GM18517 (cell line): ENCODE measurements at regions not wholly inside any gene's neighbourhood (a gene's known extent, or its start where the extent isn't known, plus 50 kb on each side); places are given as distances from the start of the nearest gene placed in this dataset.

Source experiments
- ATAC-seq: cut with Tn5 transposase; IDR thresholded peaks from one replicate; pipeline ENCODE4 v1.9.1; 2021; ENCODE audit warnings: mild to moderate bottlenecking, moderate library complexity; ENCODE audit not compliant: unreplicated experiment

DNA sequence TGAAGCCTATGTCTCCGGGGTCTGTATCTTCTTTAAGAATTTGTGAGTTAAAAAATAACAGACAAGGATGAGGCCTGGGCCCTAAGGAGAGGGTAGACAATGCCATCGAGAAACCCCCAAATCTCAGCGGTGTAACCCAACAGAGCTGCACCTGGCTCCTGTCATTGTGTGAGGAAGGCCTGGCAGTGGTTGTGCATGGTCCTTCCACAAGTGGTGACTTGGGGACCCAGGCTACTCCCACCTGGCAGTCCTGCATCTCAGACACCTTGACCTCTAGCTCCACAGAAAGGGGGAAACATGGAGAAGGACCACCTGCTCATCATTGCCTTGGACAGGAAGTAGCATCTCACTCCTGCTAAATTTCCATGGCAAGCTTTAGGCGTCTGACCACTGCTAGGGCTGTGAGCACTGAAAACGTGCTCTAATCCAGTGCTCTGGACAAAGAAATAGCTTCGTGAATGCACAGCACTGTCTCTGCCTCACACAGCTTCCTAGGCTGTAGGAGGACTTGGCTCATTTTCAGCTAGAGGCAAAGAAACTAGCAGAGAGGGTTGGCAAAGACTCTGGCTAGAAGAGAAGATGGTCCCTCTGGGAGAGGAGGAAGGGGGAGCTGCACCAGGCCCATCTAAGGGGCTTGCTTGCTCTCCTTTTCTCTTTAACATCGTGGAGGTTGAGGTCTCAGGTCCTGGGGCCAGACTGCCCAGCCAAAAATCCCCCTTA is 273.9 kb upstream of the ZMIZ1 start:
- ATAC-seq, result no peak

DNA sequence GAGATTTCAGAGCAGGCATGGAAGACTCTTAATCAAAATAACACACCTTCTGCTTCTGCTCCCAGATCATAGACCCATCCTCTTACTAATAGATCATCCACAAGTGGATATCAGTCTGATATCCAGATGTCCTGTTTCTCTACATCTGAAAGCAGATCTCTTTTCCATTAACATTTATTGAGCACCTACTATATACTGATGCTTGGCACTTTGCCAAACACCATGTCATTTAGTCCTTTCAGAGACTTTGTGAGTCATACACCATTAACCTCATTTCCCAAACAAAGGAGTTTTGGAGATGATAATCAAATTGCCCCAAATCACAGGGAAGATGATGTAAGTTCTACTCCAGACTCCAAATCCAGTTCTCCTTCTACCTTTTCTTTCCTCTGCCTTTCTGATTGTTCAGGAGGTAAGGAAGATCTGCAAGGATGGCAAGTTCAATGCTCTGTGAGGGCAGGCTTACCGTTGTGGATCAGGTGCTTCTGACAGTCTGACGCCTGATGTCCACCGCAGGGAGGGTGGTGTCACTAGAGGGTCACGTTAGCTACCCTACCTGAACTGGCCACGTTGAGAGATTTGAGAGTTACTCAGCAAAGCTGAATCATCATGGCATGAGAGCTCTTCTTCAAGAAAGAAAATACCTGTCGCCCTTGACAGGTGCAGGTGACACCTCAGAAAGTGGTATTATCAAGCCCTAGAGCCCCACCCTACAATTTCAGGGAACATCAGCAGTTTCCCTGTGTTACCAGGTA is 269.6 kb upstream of the ZMIZ1 start:
- ATAC-seq, result no peak

DNA sequence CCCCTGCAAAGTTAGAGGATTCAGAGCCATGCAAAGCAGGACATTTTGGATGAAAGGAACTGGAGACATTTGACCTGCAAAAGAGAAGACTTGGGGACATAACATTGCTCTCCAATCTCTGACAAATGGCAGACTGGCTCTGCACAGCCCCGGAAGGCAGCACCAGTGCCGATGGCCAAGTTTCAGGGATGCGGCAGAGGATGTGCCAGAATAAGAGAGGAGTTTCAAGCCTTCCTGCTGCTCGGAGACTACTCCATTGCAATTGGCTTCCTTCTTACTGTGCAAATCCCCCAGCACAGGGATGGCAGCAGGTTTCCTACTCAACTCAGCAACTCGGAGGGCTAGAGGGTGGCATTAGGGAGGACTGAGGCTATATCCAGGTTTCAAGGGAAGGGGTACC is 268.8 kb upstream of the ZMIZ1 start:
- ATAC-seq, result no peak

DNA sequence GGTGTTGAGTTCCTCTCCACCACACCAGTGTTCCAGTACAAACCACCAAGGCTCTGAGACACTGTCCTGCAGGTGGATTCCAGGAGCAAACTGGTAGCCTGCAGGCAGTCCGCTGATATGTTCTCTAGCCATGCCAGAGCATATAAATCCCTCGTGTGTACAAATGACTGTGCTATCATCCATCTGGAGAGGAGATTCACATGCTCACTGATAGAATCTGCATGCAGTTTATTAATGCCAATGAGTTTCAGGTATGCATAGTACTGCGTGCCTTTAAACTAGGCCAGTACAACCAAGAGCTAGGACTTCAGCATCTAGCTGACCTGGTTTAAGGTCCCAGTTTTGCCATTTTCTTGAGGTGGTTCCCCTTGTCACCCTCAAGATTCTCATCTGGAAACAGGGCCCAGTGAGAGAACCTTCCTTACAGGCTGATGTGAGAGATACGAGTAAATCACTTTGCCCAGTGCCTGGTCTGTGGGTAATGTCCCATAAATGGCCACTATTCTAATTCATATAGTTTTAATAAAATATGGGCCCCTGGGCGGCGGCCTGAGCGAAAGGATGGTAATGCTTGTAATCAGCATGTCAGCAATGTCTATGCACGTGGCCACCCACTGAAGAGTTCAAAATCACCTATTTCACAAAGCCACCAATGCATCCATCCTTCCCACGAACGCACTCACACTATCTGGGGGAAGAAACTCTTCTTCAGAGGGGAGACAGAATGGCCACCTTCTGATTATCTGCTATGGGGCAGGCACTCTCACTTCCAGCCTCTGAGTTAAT is 268.0 kb upstream of the ZMIZ1 start:
- no peak for ATAC-seq

DNA sequence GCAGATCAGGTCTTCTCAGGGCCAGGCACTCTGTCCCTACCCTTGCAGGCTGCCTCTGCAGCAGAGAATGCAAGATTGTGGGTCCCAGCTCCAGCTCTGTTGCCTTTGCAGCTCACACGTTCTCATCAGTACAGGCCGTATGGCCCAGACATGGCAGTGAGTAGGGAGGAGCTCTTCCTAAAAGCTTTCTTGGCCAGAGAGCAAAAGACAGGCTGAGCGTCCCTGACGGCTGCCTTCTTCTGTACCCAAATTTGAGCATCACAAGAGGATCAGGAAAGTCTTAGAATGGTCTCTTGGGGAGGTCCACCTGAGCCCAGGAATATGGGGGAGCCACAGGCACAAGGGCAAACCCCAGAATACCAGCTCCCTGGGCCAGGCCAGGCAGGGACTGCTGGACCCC is 266.3 kb upstream of the ZMIZ1 start:
- ATAC-seq, result no peak

DNA sequence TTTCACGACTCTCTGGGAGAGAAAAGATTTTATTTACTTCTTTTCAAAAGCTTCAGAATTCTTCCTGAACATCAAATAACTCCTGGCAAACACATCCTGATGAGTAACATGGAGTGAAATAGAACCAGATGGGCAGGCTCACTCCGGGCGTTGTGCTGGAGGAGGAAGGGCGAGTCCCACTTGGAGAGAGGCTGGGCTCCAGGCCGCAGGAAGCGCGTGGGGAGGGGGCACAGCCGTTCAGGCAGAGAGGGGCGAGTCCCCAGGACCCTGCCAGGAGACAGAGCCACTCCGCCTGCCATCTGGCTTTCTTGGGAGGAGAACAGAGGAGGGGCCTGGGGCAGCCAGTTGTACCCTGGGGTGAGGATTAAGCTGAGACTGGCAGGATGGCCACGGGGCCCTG is 265.9 kb upstream of the ZMIZ1 start:
- ATAC-seq, result no peak

DNA sequence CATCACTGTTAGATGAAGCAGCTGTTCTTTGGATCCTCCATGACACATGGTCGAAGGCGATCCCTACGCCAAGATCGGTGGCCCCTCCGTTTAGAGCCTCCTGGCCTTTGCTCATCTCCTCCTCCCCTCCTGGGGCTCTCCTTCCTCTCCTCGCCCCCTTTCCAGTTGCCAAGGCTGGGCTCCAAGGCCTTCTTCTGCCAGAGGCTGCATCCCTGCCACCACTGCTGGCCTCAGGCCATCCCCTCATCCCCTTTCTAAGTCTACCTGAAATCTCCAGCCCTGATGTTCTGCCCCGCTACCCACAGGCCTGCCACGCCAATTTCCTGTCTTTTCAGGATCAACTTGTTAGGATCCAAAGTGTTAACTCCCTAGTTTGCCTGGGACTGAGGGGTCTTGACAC is 265.1 kb upstream of the ZMIZ1 start:
- ATAC-seq, result no peak

DNA sequence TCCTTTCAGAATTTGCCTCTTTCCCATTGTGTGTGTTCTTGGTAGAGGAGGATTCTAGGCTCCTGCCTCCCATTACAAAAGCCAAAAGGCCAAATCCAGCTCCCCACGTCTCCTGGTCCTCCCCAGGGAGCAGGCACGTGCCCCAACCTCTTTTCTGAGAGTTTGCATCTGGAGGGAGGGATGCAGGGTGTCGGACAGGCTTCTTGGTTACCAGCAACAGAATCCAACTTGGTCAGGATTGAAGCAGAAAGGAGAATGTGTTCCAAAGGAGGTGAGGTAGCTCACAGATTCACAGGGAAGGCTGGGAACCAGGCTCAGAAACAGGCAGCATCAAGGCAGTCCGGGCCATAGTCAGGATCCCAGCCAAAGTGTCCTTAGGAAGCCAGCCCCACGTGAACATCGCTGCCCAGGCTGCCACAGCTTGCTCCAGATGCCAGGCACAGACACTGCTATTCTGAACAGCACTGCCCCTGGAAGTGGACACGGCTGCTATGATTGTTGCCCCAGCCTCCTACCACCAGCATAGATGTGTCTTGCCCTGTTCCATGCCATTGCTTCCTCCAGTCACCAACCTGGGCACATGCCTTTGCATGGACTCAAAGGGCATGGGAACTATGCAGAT is 264.2 kb upstream of the ZMIZ1 start:
- no peak for ATAC-seq

DNA sequence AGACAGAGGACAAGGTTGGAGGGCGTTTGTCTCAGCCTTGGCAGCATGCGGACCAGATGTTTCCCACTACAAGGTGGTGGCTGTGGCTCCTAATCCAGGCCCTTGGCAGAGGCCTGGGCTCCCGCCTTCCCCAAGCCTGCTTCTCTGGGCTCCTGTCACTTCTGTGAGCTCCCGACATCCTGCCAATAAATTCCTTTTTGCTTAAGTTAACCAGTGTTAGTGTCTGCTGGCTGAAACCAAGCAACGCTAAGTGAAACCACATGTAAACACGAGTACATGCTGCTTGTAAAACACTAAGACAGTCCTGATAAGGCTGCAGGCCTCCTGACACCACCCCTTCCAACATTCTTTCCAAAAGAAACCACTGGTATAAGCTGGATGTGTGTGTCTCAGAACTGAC is 263.6 kb upstream of the ZMIZ1 start:
- ATAC-seq, result no peak

DNA sequence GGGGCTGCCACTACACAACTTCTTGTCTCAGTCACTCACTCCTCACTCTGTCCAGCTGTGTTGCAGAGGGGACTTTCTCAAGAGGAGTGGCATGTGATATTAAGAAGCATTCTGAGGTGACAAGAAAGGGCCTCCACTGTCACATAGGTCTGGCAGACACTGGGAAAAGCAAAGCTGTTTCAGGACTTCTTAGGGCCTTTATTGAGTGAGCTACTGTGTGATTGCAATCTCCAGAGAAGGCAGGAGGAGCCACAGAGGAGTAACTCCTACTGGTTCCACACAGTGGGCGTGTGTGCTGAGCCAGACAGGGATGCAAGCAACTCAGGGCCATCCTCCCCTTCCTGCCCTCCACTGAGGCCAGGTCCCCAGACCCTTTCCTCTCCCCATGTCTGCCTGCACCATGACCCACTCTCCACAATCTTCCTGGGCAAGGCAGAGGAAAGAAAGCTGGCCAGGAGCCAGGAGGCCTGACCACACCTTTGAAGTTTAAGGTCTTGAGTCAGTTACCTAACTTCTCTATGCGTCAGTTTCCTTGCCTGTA is 262.0 kb upstream of the ZMIZ1 start:
- ATAC-seq, result no peak

DNA sequence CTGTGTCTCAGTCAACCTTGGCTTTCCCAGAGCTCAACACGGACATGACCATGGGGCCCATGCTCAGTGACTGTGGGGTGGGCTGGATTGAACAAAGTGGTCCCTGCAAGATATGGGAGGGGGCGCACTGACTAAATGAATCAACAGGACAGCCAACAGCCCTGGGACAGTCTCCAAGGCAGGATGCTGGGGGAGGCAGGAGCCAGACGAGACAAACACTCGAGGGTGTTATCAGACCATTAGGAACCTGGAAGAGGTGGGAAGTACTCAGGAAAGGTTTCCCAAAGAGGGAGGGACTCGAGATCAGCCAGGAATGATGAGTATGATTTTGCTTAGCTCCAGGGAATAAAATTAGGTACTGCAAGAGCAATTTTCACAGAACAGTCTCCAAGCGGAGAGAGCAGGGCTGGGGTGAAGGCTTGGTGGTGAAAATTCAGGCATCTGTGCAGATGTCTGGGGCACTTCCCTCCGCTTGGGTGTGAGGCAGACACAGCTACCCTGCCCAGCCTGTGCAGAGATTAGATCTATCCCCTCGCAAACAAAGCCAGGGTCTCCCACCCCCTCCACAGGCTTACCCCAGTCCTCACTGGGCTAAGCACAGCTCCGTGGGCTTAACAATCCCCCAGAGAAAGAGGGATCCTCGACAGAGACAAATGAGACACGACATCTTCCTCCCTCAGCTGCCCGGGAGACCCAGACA is 261.1 kb upstream of the ZMIZ1 start:
- no peak for ATAC-seq

DNA sequence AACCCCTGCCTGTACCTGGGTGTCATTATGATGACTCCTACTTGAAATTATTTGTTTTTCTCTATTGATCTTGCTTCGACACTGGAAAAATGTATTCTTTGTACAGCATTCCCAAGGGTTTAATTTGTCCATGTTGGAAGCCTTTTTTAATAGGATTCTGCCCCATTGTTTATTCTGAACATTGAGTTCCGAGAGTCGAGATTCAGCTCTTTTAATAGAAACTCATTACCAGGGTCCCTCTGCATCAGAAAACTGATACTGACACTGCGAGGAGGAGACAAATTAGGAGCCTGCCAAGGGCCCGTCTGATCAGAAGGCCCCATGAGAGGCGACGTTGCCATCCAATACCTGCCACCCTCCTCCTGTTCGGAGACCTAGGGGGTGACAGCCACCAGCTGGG is 260.5 kb upstream of the ZMIZ1 start:
- no peak for ATAC-seq

DNA sequence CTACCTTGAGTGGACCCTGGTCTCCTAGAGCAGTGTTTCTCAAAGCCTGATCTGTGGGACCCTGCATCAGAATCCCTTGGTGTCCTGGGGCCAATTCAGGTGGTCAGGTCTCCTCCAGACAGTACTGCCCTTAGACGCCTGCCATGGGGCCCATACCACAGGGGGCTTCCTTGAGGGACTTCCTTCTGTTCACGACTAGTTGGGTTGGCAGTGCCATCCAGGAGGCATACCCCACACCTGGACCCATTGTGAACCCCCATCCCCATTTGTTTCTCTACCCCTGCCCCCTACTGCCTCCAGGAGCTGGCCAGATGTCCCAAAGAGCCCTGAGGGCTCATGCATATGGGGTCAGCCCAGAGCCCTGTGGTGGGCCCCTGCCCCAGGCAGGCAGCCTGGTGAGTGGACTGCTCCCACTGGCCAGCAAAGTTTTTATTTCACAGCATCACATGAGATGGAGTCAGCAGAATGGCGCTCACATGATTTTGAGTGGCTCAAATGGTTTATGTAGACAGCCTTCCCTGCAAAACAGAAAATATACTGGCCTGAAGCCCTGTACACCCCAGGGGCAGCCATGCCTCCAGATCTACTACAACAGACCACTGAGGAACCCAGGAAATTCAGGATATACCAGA is 259.9 kb upstream of the ZMIZ1 start:
- ATAC-seq, result no peak

DNA sequence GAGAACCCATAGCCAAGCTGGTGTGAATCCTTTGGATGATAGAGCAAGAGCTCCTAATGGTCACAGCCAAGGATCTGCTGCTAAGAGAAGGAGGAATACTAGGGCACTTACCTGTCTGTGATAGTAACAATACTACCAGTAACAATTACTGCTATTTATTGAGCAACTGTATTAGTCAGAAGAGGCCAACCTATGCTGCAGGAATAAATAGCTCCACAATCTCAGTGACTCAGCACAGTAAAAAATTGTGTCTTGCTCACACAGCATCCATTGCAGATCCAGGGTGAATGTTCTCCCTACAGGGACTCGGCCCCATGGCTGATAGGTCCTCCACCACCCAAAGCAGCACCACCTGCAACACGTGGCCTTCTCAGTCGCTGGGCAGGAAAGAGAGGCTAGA is 257.6 kb upstream of the ZMIZ1 start:
- no peak for ATAC-seq

DNA sequence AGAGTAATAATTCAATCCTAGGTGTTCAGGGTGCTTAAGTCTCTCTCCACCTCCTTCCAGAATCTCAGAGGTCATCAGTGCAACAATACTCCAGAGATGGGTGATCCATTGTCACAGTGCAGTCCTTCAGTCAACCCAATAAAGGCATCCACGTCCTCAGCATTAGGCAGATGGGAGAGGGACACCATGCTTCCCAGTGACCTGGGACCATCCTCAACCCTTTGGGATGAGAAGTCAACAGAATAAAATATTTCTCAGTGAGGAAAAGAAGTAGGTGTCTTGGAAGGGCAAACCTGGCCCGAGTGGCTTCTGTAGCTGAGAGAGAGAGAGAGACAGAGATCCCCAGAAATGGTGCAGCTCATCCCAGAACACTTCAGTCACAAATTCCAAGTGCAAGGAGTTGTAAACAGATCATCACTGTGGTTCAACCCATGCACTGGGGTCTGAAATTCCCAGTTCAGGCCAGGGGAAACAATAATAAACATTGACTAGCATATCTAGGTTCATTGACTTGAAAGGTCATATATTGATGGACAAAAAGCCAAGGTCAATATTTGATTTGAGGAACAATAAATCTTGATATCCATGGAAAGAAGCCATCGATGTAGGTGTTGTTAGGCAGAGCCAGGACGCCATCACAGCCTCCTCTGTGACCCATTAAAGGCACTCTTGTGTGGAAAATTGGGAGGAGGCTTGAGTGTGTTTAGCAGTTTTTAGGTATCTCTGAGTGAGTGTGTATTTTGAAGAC is 256.0 kb upstream of the ZMIZ1 start:
- ATAC-seq, result no peak

DNA sequence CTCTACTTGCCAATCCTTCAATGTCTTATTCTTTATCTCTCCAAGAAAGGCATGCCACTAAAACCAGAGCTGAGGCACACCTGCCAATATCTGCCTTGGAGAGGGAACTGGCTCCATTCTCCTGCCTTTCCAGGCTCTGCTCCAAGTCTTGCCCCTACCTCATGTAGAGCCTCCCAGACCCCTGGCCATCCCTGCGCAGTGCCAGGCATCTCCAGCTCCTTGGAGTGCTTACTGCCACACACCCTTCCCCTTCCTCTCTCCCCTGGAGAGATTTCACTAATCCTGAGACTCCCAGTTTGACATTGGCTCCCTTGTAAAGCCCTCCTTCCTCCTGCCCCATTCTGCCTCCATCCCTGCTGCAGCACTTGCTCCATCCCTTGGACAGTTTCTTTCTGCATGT is 255.2 kb upstream of the ZMIZ1 start:
- no peak for ATAC-seq

DNA sequence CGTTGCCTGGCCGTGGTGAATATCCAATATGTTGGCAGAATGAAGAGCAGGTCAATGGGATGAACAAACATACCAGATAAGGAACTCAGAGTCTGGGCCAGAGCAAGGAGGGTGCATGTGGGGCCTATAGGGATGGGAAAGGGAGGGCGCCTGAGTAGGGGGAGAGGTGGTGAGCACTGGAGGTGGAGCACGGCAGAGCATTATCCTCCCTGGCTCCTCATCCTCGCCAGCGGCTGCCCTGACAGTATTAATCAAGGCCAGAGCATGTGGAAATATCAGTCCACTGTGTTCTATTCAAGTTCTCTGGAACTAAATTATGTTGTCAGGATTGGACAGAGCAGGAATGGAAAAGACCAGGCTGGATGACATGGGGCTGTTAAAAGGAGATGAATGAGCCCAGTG is 254.8 kb upstream of the ZMIZ1 start:
- ATAC-seq, result no peak

DNA sequence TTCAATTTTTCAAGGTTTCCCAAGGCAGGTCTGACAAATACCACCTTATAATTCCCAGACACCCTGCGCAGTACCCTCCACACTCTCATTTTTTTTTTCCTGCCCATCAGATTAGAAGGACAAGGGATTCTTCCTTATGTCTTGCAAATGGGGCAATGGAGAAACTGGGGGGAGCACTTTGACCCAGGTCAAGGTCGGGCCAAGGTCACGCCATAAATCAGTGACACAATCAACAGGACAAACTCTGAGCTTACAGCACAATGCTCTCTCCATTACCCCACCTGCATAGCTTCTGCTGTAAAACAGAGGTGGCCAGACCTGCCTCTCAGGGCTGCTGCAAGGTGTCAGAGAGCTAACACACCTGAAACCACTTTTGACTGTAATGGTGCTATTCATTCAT is 254.4 kb upstream of the ZMIZ1 start:
- no peak for ATAC-seq

DNA sequence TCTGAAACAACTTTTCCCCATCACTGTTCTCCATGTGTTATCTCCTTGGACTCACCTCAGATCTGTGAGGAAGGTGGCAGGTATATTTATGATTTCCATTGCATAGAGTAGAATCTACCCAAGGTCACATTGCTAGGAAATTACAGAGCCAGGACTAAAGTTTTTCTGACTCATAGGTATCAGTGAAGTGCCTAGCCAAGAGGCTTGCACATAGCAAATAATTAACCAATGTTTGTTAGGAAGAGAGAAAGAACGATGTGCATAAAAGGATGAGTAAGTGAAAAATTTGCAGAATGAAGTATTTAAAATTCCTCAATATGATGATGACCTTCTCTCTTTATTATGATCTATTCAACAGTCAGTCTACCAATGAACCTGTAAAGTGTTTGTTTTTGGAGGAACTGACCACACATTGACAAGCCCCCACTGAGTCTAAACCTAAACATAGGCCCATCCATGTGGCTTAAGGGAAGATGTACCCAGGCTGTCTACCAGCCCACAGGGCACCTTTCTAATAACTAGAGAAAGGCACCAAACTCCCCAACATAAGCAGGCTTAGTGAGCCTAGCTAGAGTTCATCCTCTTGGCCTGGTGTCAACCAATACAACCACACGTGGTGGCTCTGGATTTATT is 252.9 kb upstream of the ZMIZ1 start:
- ATAC-seq, result no peak
